ENCODE measurements at regions not wholly inside any gene's neighbourhood (a gene's known extent, or its start where the extent isn't known, plus 50 kb on each side); places are given as distances from the start of the nearest gene placed in this dataset.

DNA sequence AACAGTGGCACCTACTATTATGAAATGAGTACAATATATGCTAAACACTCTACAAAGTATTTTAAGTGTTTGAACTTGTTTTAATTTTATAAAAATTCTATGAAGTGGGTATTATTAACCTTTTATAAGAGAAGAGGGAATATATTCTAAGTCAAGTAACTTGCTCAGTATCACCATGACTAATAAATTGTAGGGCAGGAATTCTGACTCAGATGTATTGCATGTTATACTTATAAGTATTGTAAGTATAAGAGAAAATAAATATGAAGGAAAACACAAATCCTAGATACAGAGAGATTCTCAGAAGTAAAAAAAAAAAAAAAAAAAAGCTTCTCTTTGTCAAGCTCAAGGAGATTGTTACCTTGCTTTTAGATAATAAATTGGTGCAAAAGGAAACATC, 893.2 kb downstream of the SLC16A7 start:
- TF ChIP-seq EZH2phosphoT487 (conservative IDR thresholded peaks at IDR 0.05; ENCODE audit: low read length) = no peak
- TF ChIP-seq, protein P1, sequence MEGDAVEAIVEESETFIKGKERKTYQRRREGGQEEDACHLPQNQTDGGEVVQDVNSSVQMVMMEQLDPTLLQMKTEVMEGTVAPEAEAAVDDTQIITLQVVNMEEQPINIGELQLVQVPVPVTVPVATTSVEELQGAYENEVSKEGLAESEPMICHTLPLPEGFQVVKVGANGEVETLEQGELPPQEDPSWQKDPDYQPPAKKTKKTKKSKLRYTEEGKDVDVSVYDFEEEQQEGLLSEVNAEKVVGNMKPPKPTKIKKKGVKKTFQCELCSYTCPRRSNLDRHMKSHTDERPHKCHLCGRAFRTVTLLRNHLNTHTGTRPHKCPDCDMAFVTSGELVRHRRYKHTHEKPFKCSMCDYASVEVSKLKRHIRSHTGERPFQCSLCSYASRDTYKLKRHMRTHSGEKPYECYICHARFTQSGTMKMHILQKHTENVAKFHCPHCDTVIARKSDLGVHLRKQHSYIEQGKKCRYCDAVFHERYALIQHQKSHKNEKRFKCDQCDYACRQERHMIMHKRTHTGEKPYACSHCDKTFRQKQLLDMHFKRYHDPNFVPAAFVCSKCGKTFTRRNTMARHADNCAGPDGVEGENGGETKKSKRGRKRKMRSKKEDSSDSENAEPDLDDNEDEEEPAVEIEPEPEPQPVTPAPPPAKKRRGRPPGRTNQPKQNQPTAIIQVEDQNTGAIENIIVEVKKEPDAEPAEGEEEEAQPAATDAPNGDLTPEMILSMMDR (IDR thresholded peaks at IDR 0.05; ENCODE audit: insufficient read depth, low read length, poor library complexity, severe bottlenecking) = no peak
